ENCODE measurements at regions not wholly inside any gene's neighbourhood (a gene's known extent, or its start where the extent isn't known, plus 50 kb on each side); places are given as distances from the start of the nearest gene placed in this dataset.

- no peak for FAIRE-seq
- Histone ChIP-seq H3K9me3 (replicated peaks; ENCODE audit: control insufficient read depth, insufficient read depth, low read length) (no peaks in the 10 kb centered on the region), H2AFZ (ENCODE audit: low read depth, low read length) (no peak overlapping the region), H3K27me3 (ENCODE audit: control insufficient read depth in 2 of 2, insufficient read depth in 2 of 2, low read length in 2 of 2) (no peaks in the 10 kb centered on the region), H3K27ac (ENCODE audit: insufficient read depth, low read depth, low read length) (no peak overlapping the region), H3K4me2 (ENCODE audit: insufficient read depth, low read length) (no peak overlapping the region), H3K4me3 (replicated peaks in 1 of 3; ENCODE audit: insufficient read depth in 1 of 3, low read depth in 1 of 3, low read length in 3 of 3) (no peak overlapping the region), H4K20me1 (replicated peaks; ENCODE audit: control insufficient read depth, extremely low read depth, insufficient read depth, low read length) (no peaks in the 10 kb centered on the region), H3K9ac (replicated peaks; ENCODE audit: extremely low read depth, insufficient read depth, low read length) (no peak overlapping the region), H3K79me2 (ENCODE audit: control insufficient read depth, insufficient read depth, low read length) (no peaks in the 10 kb centered on the region), H3K9me1 (replicated peaks; ENCODE audit: control insufficient read depth, extremely low read depth, insufficient read depth, low read length) (no peaks in the 10 kb centered on the region), H3K36me3 (ENCODE audit: control insufficient read depth in 2 of 2, extremely low read depth in 1 of 2, insufficient read depth in 2 of 2, low read length in 2 of 2) (no peaks in the 10 kb centered on the region), H3K4me1 (ENCODE audit: control insufficient read depth, extremely low read depth, insufficient read depth, low read length) (no peaks in the 10 kb centered on the region)
- TF ChIP-seq FOS (IDR thresholded peaks at IDR 0.05; ENCODE audit: borderline replicate concordance, insufficient read depth, low read length) (no peak), MAX (IDR thresholded peaks at IDR 0.05; ENCODE audit: insufficient read depth, insufficient read length) (no peak), POLR2AphosphoS5 (IDR thresholded peaks at IDR 0.05; ENCODE audit: insufficient read depth, low read depth, low read length) (no peak), POLR2A (IDR thresholded peaks at IDR 0.05; ENCODE audit: low read depth, low read length) (no peak), MYC (IDR thresholded peaks at IDR 0.05; ENCODE audit: low read depth, low read length) (no peak)
- TF ChIP-seq, protein P1, sequence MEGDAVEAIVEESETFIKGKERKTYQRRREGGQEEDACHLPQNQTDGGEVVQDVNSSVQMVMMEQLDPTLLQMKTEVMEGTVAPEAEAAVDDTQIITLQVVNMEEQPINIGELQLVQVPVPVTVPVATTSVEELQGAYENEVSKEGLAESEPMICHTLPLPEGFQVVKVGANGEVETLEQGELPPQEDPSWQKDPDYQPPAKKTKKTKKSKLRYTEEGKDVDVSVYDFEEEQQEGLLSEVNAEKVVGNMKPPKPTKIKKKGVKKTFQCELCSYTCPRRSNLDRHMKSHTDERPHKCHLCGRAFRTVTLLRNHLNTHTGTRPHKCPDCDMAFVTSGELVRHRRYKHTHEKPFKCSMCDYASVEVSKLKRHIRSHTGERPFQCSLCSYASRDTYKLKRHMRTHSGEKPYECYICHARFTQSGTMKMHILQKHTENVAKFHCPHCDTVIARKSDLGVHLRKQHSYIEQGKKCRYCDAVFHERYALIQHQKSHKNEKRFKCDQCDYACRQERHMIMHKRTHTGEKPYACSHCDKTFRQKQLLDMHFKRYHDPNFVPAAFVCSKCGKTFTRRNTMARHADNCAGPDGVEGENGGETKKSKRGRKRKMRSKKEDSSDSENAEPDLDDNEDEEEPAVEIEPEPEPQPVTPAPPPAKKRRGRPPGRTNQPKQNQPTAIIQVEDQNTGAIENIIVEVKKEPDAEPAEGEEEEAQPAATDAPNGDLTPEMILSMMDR (IDR thresholded peaks at IDR 0.05; ENCODE audit: extremely low read depth in 1 of 2, insufficient read depth in 1 of 2, low read depth in 1 of 2, low read length in 2 of 2): no peak
- BruUV-seq (replicated peaks): no TSS peak
- DNase-seq (ENCODE audit: low read depth, low spot score): no peak
- ChIA-PET CTCF (no interaction called here), POLR2A (no interaction called here)
- intact Hi-C loops (cut with micrococcal nuclease): no loop called here
- dilution Hi-C loops (cut with MboI; ENCODE audit: extremely low pct_ligation_motif_present, low sequenced_read_pairs): no loop called here
Observed at GRCh38 chr10:128622706-128623105, 496.5 kb upstream of the MKI67 start.

GRCh38 chr10:128623776-128624175, 497.6 kb upstream of the MKI67 start:
- Histone ChIP-seq H3K27me3 (ENCODE audit: control insufficient read depth in 2 of 2, insufficient read depth in 2 of 2, low read length in 2 of 2) (no peaks in the 10 kb centered on the region), H3K4me1 (ENCODE audit: control insufficient read depth, extremely low read depth, insufficient read depth, low read length) (no peaks in the 10 kb centered on the region), H2AFZ (ENCODE audit: low read depth, low read length) (no peak overlapping the region), H3K27ac (ENCODE audit: insufficient read depth, low read depth, low read length) (no peak overlapping the region), H3K4me2 (ENCODE audit: insufficient read depth, low read length) (no peak overlapping the region), H3K36me3 (ENCODE audit: control insufficient read depth in 2 of 2, extremely low read depth in 1 of 2, insufficient read depth in 2 of 2, low read length in 2 of 2) (no peaks in the 10 kb centered on the region), H3K9me3 (replicated peaks; ENCODE audit: control insufficient read depth, insufficient read depth, low read length) (no peaks in the 10 kb centered on the region), H4K20me1 (replicated peaks; ENCODE audit: control insufficient read depth, extremely low read depth, insufficient read depth, low read length) (no peaks in the 10 kb centered on the region), H3K9ac (replicated peaks; ENCODE audit: extremely low read depth, insufficient read depth, low read length) (no peak overlapping the region), H3K79me2 (ENCODE audit: control insufficient read depth, insufficient read depth, low read length) (no peaks in the 10 kb centered on the region), H3K4me3 (replicated peaks in 1 of 3; ENCODE audit: insufficient read depth in 1 of 3, low read depth in 1 of 3, low read length in 3 of 3) (no peak overlapping the region), H3K9me1 (replicated peaks; ENCODE audit: control insufficient read depth, extremely low read depth, insufficient read depth, low read length) (no peaks in the 10 kb centered on the region)
- POLR2A ChIA-PET: no interaction called here
- CTCF ChIA-PET: no interaction called here
- intact Hi-C loops (cut with micrococcal nuclease) (no loop called here), dilution Hi-C loops (cut with MboI; ENCODE audit: extremely low pct_ligation_motif_present, low sequenced_read_pairs) (no loop called here)
- DNase-seq (ENCODE audit: low read depth, low spot score) (no peak), FAIRE-seq (no peak)
- no TSS peak for BruUV-seq (replicated peaks)
- TF ChIP-seq FOS (IDR thresholded peaks at IDR 0.05; ENCODE audit: borderline replicate concordance, insufficient read depth, low read length): no peak
- TF ChIP-seq JUN (IDR thresholded peaks at IDR 0.05; ENCODE audit: borderline replicate concordance, insufficient read depth, insufficient read length, low read depth): no peak
- no peak for TF ChIP-seq EZH2 (IDR thresholded peaks at IDR 0.05; ENCODE audit: borderline replicate concordance, low read depth, low read length, severe bottlenecking)
- no peak for TF ChIP-seq MYC (IDR thresholded peaks at IDR 0.05; ENCODE audit: low read depth, low read length)
- no peak for TF ChIP-seq MAX (IDR thresholded peaks at IDR 0.05; ENCODE audit: insufficient read depth, insufficient read length)
- TF ChIP-seq POLR2AphosphoS5 (IDR thresholded peaks at IDR 0.05; ENCODE audit: insufficient read depth, low read depth, low read length): no peak
- TF ChIP-seq, protein P1 (IDR thresholded peaks at IDR 0.05; ENCODE audit: extremely low read depth in 1 of 2, insufficient read depth in 1 of 2, low read depth in 1 of 2, low read length in 2 of 2): no peak
- no peak for TF ChIP-seq POLR2A (IDR thresholded peaks at IDR 0.05; ENCODE audit: low read depth, low read length)
- TF ChIP-seq GATA2 (IDR thresholded peaks at IDR 0.05; ENCODE audit: insufficient read depth, insufficient read length, low read depth, low read length): no peak
